Stomach (tissue), 8 donors: ENCODE measurements at regions not wholly inside any gene's neighbourhood (a gene's known extent, or its start where the extent isn't known, plus 50 kb on each side); places are given as distances from the start of the nearest gene placed in this dataset.

Experiments
- DNase-seq, 2 donors: peaks; one replicate each; pipeline versions ENCODE4 v3.0.0 to v3.0.0-alpha.2; 2013 to 2019
- H3K27ac ChIP-seq, 5 donors: fragments of 200-600 bp in 4 of 5; sonication (generic) in 4 of 5; one replicate each; pipeline ENCODE4 v1.5.1; 2013 to 2019; ENCODE audit warnings: mild to moderate bottlenecking in 1 of 5, moderate library complexity in 1 of 5
- H3K27me3 ChIP-seq, 3 donors: fragments of 200-600 bp; sonication (generic); one replicate each; pipeline ENCODE4 v1.5.1; 2017 to 2019; ENCODE audit warnings: mixed run types in 1 of 3
- H3K36me3 ChIP-seq, 4 donors: fragments of 200-600 bp; sonication (generic); 1 replicate in 3 of 4; 2 replicates in 1 of 4; pipeline ENCODE4 v1.5.1; 2016 to 2019
- H3K4me1 ChIP-seq, 4 donors: fragments of 200-600 bp; sonication (generic); one replicate each; pipeline ENCODE4 v1.5.1; 2016 to 2019
- H3K4me3 ChIP-seq, 4 donors: fragments of 200-600 bp; sonication (generic) in 3 of 4; one replicate each; pipeline ENCODE4 v1.5.1; 2016 to 2019; ENCODE audit warnings: mild to moderate bottlenecking in 1 of 4
- H3K9me3 ChIP-seq, 4 donors: fragments of 200-600 bp; sonication (generic); one replicate each; pipeline ENCODE4 v1.5.1; 2016 to 2019
- EP300 ChIP-seq: sonication (generic); formaldehyde crosslinking; IDR thresholded peaks from one replicate; pipeline ENCODE4 v1.6.1; 2017; ENCODE audit warnings: antibody characterized with exemption
- POLR2A ChIP-seq, 4 donors: fragments of 450-650 bp; IDR thresholded peaks; one replicate each; pipeline ENCODE4 v1.6.1; 2016; ENCODE audit warnings: antibody characterized with exemption in 4 of 4, control low read depth in 2 of 4, mild to moderate bottlenecking in 1 of 4, moderate library complexity in 1 of 4
- POLR2AphosphoS5 ChIP-seq, 3 donors: sonication (generic); formaldehyde crosslinking; IDR thresholded peaks; one replicate each; pipeline ENCODE4 v1.6.1; 2016; ENCODE audit warnings: antibody characterized with exemption in 3 of 3
- WGBS, 5 donors: extraction: QIAGEN DNeasy Blood & Tissue Kit in 3 of 5; methylation state at CpG; one replicate each; pipeline versions ENCODE4 v1.1.5 to v1.1.7; 2013 to 2018; 5-methylcytosine and 5-hydroxymethylcytosine counted together
- intact Hi-C: fragments of 100-400 bp; cut with DNase I; formaldehyde crosslinking; loops from one replicate; pipeline ENCODE4 v1.15.1; 2023; ENCODE audit warnings: low total_unique reads
- TF ChIP-seq, protein P1 (sequence below), 7 experiments: fragments of 450-650 bp in 4 of 7; fragments of 200-600 bp in 3 of 7; sonication (generic) in 3 of 7; IDR thresholded peaks; one replicate each; pipeline ENCODE4 v1.5.1; 2016 to 2019; ENCODE audit warnings: antibody characterized with exemption in 7 of 7, control low read depth in 2 of 7, mild to moderate bottlenecking in 1 of 7
- donor health status: healthy with polysubstance abuse.
- donor health status: Bipolar disorder and iron deficiency.
- donor health status: healthy.

DNA sequence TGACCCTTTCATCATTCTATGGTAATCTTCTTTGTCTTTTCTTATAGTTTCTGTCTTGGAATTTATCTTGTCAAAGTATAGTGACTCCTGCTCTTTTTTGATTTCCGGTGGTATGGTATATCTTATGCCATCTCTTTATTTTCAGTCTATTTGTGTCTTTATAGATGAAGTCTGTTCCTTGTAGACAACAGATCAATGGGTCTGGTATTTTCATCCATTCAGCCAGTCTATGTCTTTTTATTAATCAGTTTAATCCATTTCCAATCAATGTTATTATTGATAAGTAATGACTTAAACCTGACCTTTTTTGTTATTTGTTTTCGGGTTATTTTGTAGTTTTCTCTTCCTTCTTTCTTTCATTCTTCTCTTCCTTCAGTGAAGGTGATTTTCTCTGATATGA is 495.9 kb upstream of the PCDH9 start:
- intact Hi-C loops: no loop called here
- Histone ChIP-seq H3K27me3 (no peaks in the 10 kb centered on the region), H3K27ac (no peak overlapping the region), H3K9me3 (peaks cover 0 to 48% (median 25%) of the 10 kb centered on the region in 4 donors), H3K4me3 (no peak overlapping the region), H3K4me1 (no peaks in the 10 kb centered on the region), H3K36me3 (no peaks in the 10 kb centered on the region)
- no peak for DNase-seq
- WGBS, 5 donors: 67 to 96% (median 89%) methylated on average over 2 of the region's 2 CpGs
- TF ChIP-seq EP300 (no peak), POLR2A (IDR thresholded peaks at IDR 0.05) (no peak), POLR2AphosphoS5 (IDR thresholded peaks at IDR 0.05) (no peak)
- TF ChIP-seq, protein P1, sequence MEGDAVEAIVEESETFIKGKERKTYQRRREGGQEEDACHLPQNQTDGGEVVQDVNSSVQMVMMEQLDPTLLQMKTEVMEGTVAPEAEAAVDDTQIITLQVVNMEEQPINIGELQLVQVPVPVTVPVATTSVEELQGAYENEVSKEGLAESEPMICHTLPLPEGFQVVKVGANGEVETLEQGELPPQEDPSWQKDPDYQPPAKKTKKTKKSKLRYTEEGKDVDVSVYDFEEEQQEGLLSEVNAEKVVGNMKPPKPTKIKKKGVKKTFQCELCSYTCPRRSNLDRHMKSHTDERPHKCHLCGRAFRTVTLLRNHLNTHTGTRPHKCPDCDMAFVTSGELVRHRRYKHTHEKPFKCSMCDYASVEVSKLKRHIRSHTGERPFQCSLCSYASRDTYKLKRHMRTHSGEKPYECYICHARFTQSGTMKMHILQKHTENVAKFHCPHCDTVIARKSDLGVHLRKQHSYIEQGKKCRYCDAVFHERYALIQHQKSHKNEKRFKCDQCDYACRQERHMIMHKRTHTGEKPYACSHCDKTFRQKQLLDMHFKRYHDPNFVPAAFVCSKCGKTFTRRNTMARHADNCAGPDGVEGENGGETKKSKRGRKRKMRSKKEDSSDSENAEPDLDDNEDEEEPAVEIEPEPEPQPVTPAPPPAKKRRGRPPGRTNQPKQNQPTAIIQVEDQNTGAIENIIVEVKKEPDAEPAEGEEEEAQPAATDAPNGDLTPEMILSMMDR (IDR thresholded peaks at IDR 0.05): no peak

DNA sequence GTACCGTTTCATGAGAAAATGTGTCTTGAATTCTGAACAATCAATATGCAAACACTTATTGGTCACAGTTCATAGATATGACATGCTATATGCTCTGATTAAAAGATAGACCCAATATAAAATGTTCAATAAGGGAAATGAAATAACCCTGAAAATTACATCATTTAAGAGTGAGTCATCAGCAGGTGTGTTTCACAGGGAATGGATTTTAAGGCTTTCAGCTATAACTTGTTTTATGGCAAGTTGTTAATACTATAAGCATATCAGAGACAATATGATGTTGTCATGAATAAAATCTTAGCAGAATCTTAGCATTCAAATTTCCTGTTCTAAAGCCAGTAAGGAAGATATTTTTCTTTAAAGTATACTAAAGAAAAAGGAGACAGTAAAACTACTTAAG is 483.4 kb upstream of the PCDH9 start:
- Histone ChIP-seq H3K27ac (no peak overlapping the region), H3K9me3 (no peaks in the 10 kb centered on the region), H3K4me3 (no peak overlapping the region), H3K36me3 (no peaks in the 10 kb centered on the region), H3K27me3 (no peaks in the 10 kb centered on the region), H3K4me1 (no peaks in the 10 kb centered on the region)
- 57 to 72% (median 65%) methylated on average over 1 of the region's 1 CpG for WGBS, 5 donors
- DNase-seq: no peak
- TF ChIP-seq, protein P1 (IDR thresholded peaks at IDR 0.05): no peak
- no peak for TF ChIP-seq POLR2AphosphoS5 (IDR thresholded peaks at IDR 0.05)
- no peak for TF ChIP-seq EP300
- TF ChIP-seq POLR2A (IDR thresholded peaks at IDR 0.05): no peak
- intact Hi-C loops: no loop called here

DNA sequence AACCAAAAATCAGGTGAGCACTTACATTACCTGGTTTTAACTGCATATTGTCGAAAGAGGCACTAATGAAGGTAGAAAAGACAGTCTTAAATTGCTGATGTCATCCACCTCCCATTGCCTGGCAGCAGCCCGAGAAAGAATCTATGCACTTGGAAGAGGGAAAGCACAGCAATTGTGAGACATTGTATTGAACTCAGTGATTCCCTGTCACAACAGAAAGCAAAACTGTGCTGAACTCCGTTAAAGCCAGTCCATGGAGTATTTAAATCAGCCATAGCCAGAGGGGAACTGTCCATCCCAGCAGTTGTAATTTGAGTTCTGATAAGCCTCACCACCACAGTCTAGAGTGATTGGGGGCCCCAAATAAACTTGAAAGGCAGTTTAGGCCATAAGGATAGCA is 466.6 kb upstream of the PCDH9 start:
- Histone ChIP-seq H3K27me3 (no peaks in the 10 kb centered on the region), H3K4me1 (no peaks in the 10 kb centered on the region), H3K4me3 (no peak overlapping the region), H3K36me3 (no peaks in the 10 kb centered on the region), H3K9me3 (peaks cover 0 to 24% (median 0%) of the 10 kb centered on the region in 4 donors), H3K27ac (no peak overlapping the region)
- intact Hi-C loops: no loop called here
- DNase-seq: no peak
- TF ChIP-seq POLR2A (IDR thresholded peaks at IDR 0.05) (no peak), EP300 (no peak), POLR2AphosphoS5 (IDR thresholded peaks at IDR 0.05) (no peak)
- 61 to 75% (median 68%) methylated on average over 3 of the region's 3 CpGs for WGBS, 5 donors

DNA sequence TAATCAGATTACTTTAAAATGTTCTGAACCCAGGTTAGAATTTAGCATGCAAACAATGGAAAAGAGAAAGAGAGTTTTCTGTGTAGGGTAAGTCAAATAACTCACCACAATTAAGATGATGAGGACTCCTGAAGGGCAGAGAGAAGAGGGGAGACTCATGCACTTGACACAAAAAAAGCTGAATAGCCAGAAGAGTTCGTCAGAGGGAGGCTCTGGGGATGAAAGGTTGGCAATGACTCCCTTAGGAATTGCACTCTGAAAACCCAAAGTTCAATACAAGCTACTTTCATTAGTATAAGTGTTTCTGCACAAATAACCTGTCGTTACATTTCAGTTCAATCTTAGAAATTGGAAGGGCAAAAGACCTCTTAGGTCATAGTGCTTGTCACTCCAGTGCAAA is 434.4 kb upstream of the PCDH9 start:
- H3K36me3 ChIP-seq: no peaks in the 10 kb centered on the region
- no peak overlapping the region for H3K27ac ChIP-seq
- no peaks in the 10 kb centered on the region for H3K4me1 ChIP-seq
- no peak for TF ChIP-seq POLR2AphosphoS5 (IDR thresholded peaks at IDR 0.05)
- no peak for TF ChIP-seq POLR2A (IDR thresholded peaks at IDR 0.05)
- no peak for TF ChIP-seq EP300
- TF ChIP-seq, protein P1 (IDR thresholded peaks at IDR 0.05): no peak
- intact Hi-C loops: no loop called here
- no peak for DNase-seq
- H3K4me3 ChIP-seq: no peak overlapping the region
- WGBS, 5 donors: 24 to 38% (median 26%) methylated on average over 2 of the region's 2 CpGs
- no peaks in the 10 kb centered on the region for H3K27me3 ChIP-seq
- peaks cover 0 to under 1% (median 0%) of the 10 kb centered on the region in 4 donors for H3K9me3 ChIP-seq

DNA sequence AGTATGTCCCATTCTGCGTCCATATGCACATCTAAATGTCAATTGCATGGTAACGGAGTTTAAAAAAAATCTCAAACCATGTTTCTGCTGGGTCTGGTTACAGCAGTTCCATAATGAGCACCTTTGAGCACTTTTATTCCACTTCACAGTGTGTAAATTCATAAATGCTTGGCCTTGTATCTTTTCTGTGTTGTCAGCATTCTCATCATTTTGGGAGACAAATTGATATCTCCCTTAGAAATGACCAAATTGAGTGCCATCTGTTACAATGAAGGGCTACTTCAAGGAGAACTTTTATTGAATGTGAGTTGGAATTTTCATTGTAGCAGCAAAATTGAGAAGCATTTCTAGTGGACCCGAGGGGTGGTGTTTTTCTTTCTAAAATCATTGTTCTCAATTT is 432.9 kb upstream of the PCDH9 start:
- H3K27me3 ChIP-seq: no peaks in the 10 kb centered on the region
- no peaks in the 10 kb centered on the region for H3K9me3 ChIP-seq
- WGBS, 5 donors: 83 to 91% (median 87%) methylated on average over 3 of the region's 3 CpGs
- no peak overlapping the region for H3K27ac ChIP-seq
- no peaks in the 10 kb centered on the region for H3K36me3 ChIP-seq
- no peak for DNase-seq
- no peaks in the 10 kb centered on the region for H3K4me1 ChIP-seq
- no peak for TF ChIP-seq POLR2A (IDR thresholded peaks at IDR 0.05)
- TF ChIP-seq POLR2AphosphoS5 (IDR thresholded peaks at IDR 0.05): no peak
- TF ChIP-seq, protein P1 (IDR thresholded peaks at IDR 0.05): no peak
- no peak for TF ChIP-seq EP300
- H3K4me3 ChIP-seq: no peak overlapping the region
- intact Hi-C loops: no loop called here
